ENCODE measurements at regions not wholly inside any gene's neighbourhood (a gene's known extent, or its start where the extent isn't known, plus 50 kb on each side); places are given as distances from the start of the nearest gene placed in this dataset.

GRCh38 chr1:220380885-220381284 lies 108.6 kb upstream of the RAB3GAP2 start:
- CTCF ChIA-PET: interaction anchor here (1.3 kb wide), 1 partner anchor 8 kb away, joined by 4 read pairs; no protein-coding TSS in a partner anchor

GRCh38 chr1:220378571-220379302 lies 106.5 kb upstream of the RAB3GAP2 start:
- POLR2A ChIA-PET: no interaction called here
- no peak for TF ChIP-seq CTCF (IDR thresholded peaks at IDR 0.05; ENCODE audit: control extremely low read depth, extremely low read depth, low read depth, missing control alignments)
- CTCF ChIA-PET: interaction anchor here (1.3 kb wide), 1 partner anchor 12 kb away, joined by 4 read pairs; no protein-coding TSS in a partner anchor
- no peak for DNase-seq (ENCODE audit: extremely low spot score)

More at GRCh38 chr1:220380885-220381284, 108.6 kb upstream of the RAB3GAP2 start:
- TF ChIP-seq CTCF (IDR thresholded peaks at IDR 0.05; ENCODE audit: control extremely low read depth, extremely low read depth, low read depth, missing control alignments): no peak
- DNase-seq (ENCODE audit: extremely low spot score): no peak
- POLR2A ChIA-PET: no interaction called here

GRCh38 chr1:220375715-220376114 lies 103.5 kb upstream of the RAB3GAP2 start:
- CTCF ChIA-PET: no interaction called here
- POLR2A ChIA-PET: no interaction called here

GRCh38 chr1:220374449-220374848 lies 102.2 kb upstream of the RAB3GAP2 start:
- no peak for TF ChIP-seq CTCF (IDR thresholded peaks at IDR 0.05; ENCODE audit: control extremely low read depth, extremely low read depth, low read depth, missing control alignments)
- ChIA-PET POLR2A (no interaction called here), CTCF (interaction anchor here (1.0 kb wide), 1 partner anchor 10 kb away, joined by 3 read pairs; no protein-coding TSS in a partner anchor)
- no peak for DNase-seq (ENCODE audit: extremely low spot score)

More at GRCh38 chr1:220375715-220376114, 103.5 kb upstream of the RAB3GAP2 start:
- no peak for TF ChIP-seq CTCF (IDR thresholded peaks at IDR 0.05; ENCODE audit: control extremely low read depth, extremely low read depth, low read depth, missing control alignments)
- no peak for DNase-seq (ENCODE audit: extremely low spot score)

GRCh38 chr1:220372451-220372850 lies 100.2 kb upstream of the RAB3GAP2 start:
- DNase-seq (ENCODE audit: extremely low spot score): no peak
- TF ChIP-seq CTCF (IDR thresholded peaks at IDR 0.05; ENCODE audit: control extremely low read depth, extremely low read depth, low read depth, missing control alignments): no peak
- CTCF ChIA-PET: interaction anchor here (1.2 to 1.8 kb wide), 3 partner anchors 11 to 76 kb away, joined by 3 to 7 read pairs (median 4); no protein-coding TSS in a partner anchor
- POLR2A ChIA-PET: no interaction called here

- POLR2A ChIA-PET: no interaction called here
- no peak for DNase-seq (ENCODE audit: extremely low spot score)
- no peak for TF ChIP-seq CTCF (IDR thresholded peaks at IDR 0.05; ENCODE audit: control extremely low read depth, extremely low read depth, low read depth, missing control alignments)
- CTCF ChIA-PET: interaction anchor here (0.8 to 1.8 kb wide), 2 partner anchors 12 to 20 kb away, joined by 3 to 7 read pairs; no protein-coding TSS in a partner anchor
Measured at GRCh38 chr1:220371324-220371723, 99.1 kb upstream of the RAB3GAP2 start.
